NCI-H146 (cell line): ENCODE measurements at regions not wholly inside any gene's neighbourhood (a gene's known extent, or its start where the extent isn't known, plus 50 kb on each side); places are given as distances from the start of the nearest gene placed in this dataset.

Experiments used
- DNase-seq: peaks from one replicate; lab custom pipeline; 2025; lab: John Stamatoyannopoulos, UW

DNA sequence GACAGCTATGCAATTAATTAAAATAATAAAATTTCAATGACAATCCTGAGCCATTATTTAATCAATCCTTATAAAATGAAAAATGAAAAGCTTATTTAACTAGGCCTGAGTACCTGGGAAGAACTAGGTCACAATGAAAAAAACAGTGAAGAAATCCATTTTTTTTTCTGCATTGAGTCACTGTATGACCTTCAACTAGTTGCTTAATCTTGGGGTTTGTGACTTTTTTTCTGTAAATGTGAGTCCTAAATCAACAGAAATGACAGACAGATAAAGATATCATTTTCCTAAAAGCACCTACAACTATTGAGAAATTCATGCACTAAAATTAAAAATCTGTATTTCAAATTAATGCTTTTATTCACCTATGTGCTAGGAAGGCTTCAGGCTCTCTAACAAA, 96.8 kb downstream of the TMEM26 start:
- DNase-seq: no peak

DNA sequence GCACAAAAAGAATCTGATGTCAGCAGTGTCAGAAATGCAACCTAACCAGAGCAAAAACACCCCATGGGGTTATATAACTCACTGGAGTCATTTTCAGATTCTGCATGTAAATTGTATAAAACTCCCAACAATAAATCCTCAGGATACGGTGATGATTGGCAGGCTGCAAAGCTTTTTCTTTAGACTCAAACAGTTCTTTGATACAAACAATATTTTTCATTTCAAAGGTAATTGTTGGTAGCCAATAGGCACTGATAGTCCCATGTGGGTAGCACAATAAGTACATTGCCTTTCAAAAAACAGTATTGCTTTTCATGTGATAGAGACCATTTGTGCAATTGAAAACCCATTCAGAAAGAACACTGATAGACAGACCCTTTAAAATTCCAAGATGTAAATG, 98.0 kb downstream of the TMEM26 start:
- DNase-seq: no peak

DNA sequence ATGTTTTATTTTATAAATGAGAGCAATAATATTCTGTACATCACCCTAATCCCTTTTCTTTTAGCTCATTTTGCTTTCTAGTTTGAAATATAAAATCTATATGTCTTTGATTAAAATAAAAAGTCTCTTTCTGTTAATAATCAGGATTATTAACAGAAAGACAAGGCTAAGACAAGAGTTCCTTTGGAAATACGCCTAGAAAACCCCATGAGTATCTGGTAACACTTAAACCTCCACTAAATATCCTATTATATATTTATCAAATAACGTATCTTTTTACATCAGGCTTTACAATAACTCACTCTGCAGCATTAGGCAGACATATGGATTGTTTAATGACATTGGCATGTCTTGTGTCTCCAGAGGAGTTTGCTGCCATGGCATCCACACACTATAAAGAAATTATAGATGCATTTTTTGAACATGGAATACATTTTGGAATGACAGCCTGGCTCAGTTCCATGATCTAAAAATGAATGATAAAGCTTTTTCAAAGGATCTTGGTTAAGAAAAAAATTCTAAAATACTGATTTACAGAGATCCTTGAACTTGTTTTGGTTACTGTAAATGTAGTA, 98.7 kb downstream of the TMEM26 start:
- DNase-seq: no peak

DNA sequence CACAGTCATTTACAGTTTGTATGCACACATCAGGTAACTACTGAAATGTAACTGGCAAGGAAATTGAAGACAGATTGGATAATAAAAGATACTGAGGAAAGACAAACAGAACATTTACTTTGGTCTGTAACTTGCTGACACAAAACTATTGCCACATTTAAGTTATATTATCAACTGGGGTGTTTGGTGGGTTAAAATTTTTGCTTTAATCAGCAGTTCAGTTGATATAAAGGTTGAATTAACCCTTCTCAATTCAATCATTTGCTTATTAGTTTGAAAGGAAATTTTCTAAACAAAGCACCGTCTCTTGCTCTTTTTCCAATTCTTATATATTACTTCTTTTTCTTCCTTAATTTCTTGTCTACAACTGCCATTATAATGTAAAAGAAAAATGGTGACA, 102.4 kb downstream of the TMEM26 start:
- no peak for DNase-seq

DNA sequence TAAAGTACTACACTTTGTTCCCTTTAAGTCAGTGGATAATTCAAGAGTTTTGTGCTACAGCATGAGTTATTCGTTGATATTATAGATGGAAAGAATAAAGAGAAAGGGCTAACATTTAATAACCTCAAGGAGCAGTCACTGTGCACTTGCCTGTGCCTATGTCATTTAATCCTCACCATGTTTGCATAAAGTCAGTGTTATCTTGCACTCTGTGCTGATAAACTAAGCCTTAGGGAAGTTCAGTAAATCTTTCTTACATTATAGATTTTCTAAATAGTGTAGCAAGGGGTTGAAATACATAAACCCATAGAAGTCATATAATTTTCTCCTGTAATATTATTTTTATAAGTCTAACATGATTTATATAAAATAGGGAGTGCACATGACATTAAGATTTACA, 103.1 kb downstream of the TMEM26 start:
- DNase-seq: no peak

DNA sequence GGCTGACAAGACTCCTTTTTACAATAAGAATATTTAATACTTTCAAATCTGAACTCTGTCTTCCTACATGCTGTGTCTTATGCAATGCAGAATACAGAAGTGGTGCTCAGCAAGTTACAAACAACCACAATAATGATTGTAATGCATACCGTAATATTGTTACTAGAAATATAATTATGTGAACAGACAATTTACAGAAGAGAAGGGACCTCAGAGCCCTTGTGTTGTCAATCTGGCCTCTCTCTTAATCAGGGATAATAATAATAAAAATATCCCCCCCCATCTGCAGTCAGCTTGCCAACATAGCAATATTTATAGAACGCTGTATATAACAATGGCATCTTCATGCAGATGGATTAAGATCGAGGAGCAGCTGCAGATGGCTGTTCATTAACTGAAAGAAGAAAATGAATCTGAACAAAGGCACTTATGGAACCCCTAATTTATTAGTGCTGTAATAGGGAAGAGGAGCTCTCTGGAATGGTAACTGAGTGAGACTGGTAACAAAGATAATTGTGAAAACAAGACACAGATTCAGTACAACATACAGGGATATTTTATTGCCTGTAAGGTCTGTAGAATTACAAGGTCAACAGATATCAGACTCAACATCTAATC, 106.3 kb downstream of the TMEM26 start:
- no peak for DNase-seq

DNA sequence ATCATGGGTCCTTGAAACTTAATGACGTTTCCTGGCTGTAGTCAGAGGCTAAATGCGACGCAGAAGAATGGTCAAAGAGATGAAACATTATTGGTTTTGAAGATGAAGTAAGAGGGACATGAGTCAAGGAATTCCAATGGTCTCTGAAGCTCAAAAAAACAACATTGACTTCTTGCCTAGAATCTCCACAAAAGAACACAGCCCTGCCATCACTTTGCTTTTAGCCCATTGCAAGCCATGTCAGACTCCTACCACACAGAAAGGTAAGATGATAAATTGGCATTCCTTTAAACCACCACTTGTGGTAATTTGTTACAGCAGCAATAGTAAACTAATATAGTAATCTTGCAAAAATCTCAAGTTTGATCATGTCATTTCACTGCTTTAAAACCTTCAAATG, 109.4 kb downstream of the TMEM26 start:
- DNase-seq: no peak

DNA sequence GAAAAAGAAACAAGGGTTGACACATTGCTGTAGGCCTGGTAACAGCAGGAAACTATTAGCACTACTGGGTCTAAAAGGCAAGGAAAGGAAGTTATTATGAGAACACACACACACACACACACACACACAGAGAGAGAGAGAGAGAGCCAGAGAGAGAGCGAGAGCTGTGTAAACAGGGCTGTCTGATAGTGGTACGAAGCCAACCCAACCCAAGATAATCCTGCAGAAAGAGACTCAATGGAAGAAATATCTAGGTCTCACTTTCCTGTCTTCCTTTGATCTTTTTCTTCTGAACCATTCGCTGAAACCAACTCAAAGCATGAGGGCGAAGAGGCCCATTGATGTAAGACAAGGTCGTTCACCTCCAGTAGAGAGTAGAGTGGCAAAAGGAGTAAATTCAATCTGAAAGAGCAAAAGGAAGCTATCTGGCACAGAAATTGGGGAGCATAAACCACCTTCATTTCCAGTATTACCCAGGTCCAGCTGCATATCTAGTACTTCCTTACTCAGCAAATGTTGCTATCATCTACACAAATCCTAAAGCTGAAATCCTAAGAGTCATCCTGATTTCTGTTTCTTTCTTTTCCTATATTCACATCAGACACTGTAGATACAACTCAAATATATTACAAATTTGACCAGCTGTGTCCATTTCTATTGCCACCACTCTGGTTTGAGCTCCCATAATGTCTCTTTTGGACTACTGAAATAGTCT, 110.2 kb downstream of the TMEM26 start:
- no peak for DNase-seq

DNA sequence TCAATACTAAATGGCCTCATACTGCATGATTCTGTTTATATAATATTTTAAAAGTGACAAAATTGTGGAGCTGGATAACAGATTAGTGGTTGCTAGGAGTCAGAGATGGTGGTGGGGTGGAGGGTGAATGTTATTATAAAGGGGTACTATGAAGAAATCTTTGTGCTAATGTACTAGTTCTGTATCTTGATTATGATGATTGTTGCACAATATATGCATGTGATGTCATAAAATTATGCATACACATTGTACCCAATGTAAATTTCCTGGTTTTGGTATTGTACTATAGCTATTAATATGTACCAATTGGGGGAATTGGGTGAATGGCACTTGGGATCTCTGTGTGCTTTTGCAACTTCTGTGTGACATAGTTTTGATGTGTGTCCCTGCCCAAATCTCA, 112.2 kb downstream of the TMEM26 start:
- DNase-seq: no peak

DNA sequence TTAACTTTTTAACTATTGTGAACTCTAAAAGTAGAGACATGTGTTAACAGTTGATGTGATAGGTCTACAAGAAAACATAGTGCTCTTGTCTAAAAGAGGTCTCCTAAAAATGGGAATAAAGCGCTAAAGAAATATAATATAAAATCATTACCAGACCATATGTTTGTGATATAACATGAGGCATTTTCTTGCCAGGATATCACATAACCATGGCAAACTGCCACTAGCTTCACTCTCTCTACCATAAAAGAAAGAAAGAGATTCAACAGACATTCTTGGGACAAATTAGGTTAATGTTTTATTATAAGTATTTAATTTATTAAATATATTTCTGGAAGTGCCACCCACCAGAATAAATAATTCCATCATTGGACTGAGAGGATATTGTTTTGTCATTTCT, 115.0 kb downstream of the TMEM26 start:
- DNase-seq: no peak

DNA sequence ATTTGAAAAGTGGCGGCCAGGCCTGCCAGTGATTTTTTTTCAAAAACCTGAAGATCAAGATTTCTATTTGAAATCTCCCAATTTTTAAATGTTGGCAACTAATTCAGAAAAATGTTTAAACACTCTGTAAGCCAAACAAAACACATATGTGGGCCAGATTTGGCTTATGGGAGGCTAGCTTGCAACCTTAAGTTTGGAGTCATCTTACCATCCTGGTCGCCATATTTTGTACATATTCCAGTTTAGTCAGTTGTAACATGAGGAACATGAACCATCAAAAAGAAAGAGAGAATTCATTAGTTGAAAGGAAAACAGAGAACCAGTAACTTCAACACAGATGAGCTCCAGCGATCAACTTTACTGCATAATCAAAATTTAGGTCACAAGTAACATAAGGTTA, 115.4 kb downstream of the TMEM26 start:
- DNase-seq: no peak

DNA sequence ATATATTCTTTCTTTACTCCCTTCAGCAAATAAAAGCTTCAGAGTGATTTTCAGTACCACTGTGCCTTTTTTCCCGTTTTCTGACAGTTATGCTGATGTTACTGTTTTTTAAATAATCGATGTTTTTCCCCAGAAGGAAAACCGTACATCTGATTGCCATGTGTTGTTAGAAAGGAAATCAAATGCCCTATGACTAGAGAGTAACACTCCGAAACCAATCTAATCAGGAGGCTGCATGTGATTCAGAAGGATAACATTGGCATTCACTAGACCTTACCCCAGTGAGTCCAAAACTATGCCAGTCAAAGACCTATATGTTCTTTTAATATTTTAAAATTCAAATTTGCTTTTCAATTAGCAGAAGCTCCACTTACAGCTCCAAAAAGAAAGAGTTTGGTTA, 116.3 kb downstream of the TMEM26 start:
- DNase-seq: no peak

DNA sequence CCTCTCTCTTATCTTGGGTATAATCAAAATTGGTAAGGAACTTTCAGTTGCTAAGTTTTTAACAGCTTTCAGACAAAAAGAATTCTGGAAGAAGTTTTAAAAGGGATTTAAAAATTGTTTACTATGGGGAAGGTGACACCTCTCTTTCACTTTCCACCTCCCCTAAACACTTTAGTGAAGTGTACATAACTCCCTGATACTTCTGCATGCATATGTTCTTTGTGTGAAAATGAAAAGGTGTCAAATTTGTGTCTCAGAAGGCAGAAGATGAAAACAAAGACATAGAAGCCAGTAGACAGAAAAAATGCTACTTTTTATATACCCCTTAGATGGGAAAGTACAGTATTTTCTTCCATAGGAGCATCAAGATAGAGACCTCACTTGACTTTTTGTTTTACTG, 117.8 kb downstream of the TMEM26 start:
- DNase-seq: no peak

DNA sequence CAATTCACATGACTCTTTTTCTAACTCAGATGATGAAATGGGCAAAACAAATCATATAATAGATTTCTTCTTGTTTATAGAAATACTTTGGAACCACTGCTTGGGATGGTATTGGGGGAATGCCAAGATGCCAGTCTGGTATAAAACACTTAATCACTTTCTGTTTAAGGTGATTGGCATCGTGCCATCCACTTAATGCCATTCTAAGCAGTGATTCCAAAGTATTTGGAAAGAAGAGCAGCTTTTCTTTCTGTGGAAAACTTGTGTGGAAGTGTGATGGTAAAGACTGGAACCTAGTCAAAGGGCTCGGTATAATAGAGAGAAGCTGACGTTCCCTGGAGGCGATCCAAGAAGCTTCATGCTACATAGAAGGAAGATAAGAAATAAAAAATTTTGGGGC, 120.6 kb downstream of the TMEM26 start:
- no peak for DNase-seq

DNA sequence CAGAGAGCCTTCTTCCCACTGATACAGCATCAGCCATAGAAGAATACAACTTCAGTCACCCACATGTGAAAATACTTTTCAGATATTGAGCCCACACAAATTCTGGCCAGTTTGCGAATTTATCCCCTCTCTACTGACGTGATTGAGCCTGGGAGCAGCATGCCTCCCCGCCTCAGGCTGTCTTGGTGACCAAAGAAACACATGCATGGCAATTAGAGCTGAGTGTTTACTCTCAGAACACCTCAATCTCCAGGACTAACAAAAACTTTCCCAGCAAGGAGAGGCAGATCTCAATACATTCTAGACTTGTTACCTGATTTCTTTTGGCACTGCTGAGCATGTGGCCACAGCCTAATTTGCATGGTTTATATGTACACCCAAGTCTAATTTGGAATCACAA, 122.5 kb downstream of the TMEM26 start:
- no peak for DNase-seq

DNA sequence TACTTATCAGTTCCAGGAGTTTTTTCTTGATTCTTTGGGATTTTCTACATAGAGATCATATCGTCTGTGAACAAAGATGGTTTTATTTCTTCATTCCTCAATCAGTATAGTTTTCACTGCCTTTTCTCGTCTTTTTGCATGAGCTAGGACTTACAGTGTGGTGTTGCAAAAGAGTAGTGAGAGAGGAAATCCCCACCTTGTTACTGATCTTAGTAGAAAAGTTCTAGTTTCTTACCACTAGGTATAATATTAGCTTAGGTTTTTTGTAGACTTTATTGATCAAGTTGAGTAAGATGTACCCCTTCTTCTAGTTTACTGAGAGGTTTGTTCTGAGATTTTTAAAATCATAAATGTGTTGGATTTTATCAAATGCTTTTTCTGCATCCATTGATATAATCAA, 123.3 kb downstream of the TMEM26 start:
- DNase-seq: no peak

DNA sequence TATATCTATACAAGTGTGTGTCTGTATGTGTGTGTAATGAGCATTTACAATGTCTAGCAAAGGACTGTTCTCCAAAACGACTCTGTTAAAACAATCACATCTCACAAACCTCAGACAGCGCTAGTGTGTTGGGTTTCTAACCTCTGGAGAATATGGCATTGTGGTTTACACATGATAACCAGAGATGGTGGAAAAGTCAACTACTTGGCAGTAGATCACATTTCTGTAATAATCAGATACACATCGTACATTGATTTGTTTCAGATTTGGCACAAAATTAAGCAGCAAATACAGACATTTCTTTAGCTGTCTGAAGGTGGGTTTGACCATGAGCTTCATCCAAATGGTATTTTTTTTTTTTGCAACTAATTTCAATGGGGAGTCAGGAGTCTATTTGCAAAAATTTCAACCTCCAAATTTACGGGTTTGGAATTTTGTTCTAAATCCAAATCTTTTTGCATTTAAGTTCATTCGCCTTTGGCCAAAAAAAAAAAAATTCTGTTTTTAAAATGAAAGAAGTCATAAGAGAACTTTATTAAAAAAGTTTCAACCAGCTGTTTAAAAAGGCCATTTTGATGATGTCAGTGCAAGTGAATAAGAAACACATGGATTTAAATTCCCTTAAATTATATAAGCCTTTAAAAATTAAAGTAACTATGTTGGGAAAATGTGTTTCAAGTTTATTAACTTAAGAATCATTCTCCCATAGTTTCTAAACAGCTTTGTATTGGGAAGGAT, 127.8 kb downstream of the TMEM26 start:
- DNase-seq: no peak

DNA sequence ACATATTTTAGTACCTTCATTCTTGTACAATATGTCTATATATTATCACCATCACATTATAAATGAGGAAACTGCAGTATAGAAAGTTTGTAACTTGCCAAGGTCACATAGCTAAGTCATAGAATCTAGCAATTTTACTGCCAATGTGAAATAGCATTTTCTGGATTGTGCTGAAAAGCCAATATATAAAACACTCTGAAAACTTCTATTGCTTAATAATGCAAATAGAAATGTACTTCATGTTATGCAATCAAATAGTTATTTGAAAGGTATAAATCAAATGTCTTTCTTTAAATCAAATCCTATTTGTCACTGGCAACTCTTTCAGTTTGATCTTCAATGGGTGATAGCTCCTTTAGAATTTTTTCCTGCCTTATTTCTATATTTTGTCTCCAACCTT, 129.5 kb downstream of the TMEM26 start:
- DNase-seq: no peak

DNA sequence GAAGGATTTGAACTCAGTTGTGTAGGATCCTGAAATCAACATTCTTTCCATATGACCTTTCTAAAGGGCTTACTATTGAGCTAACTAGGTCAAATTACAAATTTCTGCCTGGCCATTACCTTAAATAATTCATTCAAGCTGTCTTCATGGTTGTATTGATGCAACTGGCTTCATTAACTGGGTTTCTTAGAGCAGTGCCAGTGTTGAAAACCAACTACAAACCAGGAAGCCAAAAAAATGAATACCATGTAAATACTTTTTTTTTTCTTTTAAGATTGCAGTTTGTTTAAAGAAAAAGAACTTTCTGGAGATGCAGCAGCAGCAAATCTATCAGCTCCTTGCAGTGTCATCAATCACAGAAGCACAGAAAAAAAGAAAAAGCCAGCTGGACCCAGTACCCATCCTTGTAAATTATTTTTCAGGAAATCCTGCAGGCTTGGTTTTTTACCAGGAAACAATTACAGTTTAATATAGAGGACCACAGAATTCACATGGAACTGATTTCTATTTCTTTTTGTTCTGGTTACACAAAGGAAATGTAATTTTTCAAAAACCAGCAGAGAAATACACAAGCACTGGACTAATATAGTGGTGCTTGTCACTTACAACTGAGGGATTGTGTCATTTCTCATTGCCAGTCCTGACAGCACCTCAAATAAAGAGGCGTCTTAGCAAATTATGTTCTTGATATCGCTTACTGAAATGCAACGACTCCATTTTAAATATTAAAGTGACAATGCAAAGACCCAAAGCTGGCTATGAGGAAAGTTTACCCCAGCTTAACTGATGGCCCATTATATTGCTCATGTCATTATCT, 131.9 kb downstream of the TMEM26 start:
- DNase-seq: no peak

DNA sequence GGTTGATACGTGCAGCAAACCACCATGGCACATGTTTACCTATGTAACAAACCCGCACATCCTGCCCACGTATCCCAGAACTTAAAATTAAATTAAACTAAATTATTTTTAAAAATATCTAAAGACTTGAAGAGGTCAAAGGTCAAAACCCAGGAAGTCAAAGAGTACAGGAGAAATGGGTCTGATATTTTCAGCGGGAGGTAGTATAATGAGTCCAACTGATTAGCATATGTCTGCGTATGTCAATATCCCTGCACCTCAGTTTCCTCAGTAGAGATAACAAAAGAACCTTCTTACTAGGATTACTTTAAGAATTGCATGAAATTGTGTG, 133.0 kb downstream of the TMEM26 start:
- DNase-seq: no peak

DNA sequence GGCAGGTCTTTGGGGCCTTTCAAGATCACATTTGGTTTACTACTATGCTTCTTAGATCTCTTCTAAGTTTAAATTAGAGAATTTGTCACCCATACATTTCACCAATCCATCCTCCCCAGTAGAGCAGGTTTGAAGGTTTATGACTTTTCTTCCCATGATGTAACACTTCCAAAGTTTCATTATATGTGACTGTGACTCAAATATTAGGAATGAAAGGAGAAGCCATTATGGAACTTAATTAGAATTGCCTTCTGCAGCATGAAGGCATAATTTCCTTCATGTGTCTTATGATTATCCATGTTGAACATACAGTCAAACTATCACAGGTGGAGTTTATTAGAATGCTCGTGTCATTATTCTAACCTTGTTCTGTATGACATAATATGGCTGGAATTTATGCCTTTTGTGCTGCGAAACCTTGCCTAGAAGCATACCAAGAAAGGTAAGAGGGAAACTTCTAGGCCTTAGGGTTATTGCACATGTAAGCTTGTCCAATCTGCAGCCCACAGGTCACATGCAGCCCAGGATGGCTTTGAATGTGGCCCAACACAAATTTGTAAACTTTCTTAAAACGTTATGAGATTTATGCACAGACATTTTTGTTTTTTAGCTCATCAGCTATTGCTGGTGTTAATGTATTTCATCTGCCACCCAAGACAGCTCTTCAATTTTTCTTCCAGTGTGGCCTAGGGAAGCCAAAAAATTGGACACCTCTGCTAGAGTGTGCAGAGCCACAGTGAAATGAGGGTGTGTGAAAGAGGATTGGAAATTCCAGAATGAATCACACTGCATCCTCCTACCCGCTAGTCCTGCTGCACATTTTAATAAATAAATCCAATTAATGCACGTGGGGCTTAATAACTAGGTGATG, 133.6 kb downstream of the TMEM26 start:
- no peak for DNase-seq
